ENCODE measurements at regions not wholly inside any gene's neighbourhood (a gene's known extent, or its start where the extent isn't known, plus 50 kb on each side); places are given as distances from the start of the nearest gene placed in this dataset.
"Not testable (repeated sequence)": the region's sequence is repeated elsewhere in the genome, so short reads cannot be mapped to it uniquely, and the experiment has no call there.

DNA sequence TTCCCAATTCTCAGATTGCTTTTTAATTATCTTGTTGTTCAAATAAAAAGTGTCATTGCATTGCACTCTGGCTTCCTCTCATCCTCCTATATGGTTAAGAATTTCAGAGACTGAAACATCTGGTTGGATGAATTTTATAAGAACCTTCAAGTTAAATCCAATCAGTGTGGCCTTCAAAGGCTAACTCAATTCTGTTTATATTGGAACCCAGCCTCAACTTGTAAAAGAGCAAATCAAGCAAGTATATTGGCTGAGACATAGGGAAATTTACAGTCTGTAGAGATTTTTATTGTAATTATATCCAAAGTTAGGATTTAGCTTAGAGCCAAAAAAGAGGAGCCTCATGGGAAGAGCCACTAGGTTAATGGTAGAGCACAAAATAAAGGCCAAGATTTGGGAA, 159.9 kb upstream of the FER start:
- DNase-seq (ENCODE audit: low read depth) = no peak

DNA sequence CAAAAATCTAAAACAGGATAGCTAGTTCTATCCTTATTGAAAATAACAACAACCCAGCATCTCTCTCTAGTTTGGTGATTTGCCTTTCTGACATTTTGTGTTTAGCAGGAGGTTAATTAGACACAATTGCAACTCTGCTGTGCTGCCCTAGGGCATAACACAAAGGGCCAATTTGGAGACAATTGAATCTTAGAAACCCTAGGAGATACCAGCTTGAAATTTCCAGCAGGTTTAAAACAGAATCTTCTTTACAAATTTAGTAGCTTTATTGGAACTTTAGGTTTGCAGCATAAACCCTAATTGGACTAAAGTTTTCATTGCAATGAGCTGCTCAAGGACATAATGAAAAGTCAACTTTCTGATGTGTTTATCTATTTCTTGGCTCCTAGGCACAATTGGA, 166.7 kb upstream of the FER start:
- DNase-seq (ENCODE audit: low read depth) = no peak

DNA sequence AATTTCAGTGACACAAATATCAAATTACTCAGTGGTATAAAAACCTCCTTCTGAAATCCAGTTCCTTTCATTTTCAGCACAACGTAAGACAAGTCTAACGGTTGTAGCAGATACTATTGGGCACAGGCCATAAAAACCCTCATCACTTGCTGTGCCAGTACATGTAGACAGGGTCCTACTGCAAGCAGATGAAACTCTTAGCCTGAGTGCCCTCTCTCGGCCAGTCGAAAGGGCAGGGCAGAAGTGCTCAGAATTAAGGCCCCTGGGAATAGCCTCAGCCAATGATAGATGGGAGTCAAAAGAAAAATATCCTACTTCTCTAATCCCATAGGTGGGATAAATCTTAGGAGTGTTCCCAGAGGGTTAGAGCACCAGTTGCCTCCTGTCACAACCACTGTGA, 168.5 kb upstream of the FER start:
- no peak for DNase-seq (ENCODE audit: low read depth)

- DNase-seq (ENCODE audit: low read depth) = no peak
Measured at GRCh38 chr5:108578791-108579190, 168.9 kb upstream of the FER start.

- DNase-seq (ENCODE audit: low read depth) = no peak
Measured at GRCh38 chr5:108567429-108567828, 180.3 kb upstream of the FER start.

- DNase-seq (ENCODE audit: low read depth) = no peak
Measured at GRCh38 chr5:108564441-108564840, 182.5 kb upstream of the FBXL17 start.

DNA sequence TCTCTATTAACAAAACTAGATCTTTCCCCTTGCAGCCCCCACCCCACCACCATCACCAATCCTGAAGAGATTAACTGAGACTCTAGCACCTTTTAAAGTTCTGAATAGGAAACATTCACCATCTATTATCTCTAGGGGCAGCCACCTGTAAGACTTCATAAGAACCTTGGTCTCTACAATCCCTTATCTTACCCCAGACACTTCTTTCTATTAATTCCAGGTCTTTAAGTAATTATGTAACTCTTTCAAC, 180.2 kb upstream of the FBXL17 start:
- DNase-seq (ENCODE audit: low read depth) = no peak

GRCh38 chr5:108561416-108562204, 179.7 kb upstream of the FBXL17 start:
- no peak for DNase-seq (ENCODE audit: low read depth)

DNA sequence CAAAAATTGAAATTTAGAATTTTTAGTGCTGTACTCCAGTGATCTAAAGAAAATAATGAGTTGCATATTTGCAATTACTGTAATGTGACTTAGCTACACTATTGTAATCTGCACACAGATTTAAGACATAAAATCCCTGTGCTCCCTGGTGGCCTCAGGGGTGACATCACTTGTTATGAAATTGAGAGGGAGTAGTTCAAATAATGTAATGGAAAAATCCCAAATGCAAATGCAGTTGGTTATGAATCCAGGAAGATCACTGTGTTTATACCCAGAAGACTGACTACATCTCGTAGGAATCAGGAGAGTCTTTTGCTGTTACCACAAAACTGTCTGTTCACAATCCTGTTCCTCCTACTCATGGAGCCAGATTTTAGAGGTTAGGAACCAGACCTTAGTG, 178.7 kb upstream of the FBXL17 start:
- DNase-seq (ENCODE audit: low read depth) = no peak

DNA sequence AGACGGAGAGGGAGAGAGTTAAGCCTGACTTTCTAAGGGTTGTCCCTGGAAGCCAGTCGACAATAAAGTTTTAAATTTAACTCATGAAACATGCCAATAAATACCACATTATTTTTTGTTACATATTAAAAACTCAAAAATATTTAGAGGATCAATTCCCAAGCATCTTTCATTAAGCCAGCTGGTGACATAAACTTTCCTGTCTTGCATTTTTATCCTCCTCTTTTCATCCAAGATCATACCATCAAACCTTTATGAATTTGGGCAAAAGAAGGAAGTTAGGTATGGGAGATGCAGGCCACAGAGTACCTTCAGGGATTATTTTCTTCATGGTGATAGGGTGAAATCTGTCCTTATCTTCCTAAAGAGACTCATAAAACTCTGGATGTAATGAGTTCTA, 178.3 kb upstream of the FBXL17 start:
- DNase-seq (ENCODE audit: low read depth) = no peak

GRCh38 chr5:108558840-108559239, 176.9 kb upstream of the FBXL17 start:
- DNase-seq (ENCODE audit: low read depth) = not testable (repeated sequence)

DNA sequence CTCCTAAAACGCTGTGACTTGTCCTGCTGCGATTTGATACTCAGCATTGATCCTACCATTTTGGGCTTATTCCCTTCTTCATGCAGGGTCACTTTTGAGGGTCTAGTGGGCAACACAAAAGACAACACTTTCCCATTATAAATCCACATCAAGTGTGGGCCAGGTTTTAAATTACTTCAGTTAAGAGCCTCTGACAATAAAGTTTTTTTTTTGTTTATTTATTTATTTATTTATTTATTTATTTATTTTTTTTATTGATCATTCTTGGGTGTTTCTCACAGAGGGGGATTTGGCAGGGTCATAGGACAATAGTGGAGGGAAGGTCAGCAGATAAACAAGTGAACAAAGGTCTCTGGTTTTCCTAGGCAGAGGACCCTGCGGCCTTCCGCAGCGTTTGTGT, 176.2 kb upstream of the FBXL17 start:
- DNase-seq (ENCODE audit: low read depth) = not testable (repeated sequence)

- DNase-seq (ENCODE audit: low read depth) = no peak
Measured at GRCh38 chr5:108557686-108558085, 175.8 kb upstream of the FBXL17 start.

- DNase-seq (ENCODE audit: low read depth) = no peak
Measured at GRCh38 chr5:108556441-108557145, 174.7 kb upstream of the FBXL17 start.

GRCh38 chr5:108548684-108549596, 167.0 kb upstream of the FBXL17 start:
- no peak for DNase-seq (ENCODE audit: low read depth)

DNA sequence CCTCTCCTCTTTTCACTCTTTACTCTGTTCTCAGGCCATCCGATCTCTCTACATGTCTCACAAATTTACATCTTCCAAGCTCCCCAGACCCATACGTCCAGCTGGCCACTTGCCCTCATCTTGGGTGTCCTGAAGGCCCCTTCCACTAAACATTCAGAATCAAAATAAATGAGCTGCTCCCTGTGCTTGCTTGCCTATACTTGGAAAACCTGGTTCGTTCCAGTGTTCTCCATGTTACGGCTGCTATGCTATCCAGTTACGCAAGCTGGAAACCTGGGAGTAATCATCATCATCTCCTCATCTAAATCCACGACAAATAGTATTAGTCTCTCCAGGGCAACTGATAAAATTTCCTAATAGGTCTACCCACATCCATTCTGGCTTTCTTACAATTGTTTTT, 165.0 kb upstream of the FBXL17 start:
- no peak for DNase-seq (ENCODE audit: low read depth)

DNA sequence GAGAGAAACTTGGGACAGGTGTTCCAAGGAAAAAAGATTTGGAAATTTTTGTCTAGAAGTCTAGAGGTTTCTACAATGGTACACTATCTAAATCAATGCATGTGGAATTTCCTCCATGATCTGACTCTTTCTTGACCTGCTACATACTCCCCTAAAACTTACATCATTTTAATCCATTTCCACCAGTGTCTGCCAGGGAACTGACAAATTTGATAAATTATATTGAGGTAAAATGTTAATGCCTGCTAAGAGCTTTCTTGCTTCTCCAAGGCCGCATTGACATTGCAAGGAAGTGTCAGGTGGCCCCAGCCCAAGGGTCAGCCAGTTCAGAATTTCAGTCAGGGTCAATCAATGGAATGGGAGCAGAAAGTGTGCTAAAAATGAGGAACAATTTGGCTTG, 163.4 kb upstream of the FBXL17 start:
- no peak for DNase-seq (ENCODE audit: low read depth)

DNA sequence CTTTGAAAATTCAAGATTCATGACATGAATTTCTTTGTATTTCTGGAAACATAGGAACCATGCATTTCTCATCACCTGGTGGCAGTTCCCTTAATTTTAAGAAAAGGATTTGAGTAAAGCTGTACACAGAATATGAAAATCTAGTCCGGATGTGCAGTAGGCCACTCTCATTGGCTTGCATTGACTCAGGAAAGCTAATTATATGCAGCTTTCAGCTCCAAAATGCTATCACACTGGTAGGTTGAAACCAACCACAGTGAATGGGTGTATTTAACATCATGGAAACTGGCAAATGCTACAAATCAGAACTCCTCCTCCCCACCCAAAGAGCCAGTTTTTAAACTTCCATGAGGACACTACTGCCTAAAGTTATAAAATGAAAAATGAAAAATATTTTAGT, 161.6 kb upstream of the FBXL17 start:
- no peak for DNase-seq (ENCODE audit: low read depth)

DNA sequence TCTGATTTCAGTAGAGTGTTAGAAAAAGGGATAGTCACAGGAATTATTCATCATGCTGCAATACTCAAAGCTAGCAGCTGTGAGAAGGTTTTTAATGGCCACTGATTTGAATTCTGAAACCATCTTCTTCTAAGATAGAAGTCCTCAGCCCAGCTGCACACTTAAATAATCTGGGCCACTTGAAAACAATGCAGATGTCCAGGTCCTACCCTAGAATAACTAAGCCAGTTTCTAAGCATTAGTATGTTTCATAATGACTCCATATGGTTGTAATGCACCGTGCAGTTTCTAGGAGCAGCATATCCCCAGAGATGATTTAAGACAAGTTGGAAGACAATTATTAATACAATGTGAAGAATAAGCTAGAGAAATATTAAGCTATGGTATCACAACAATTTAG, 159.9 kb upstream of the FBXL17 start:
- no peak for DNase-seq (ENCODE audit: low read depth)

GRCh38 chr5:108536321-108536720, 154.4 kb upstream of the FBXL17 start:
- no peak for DNase-seq (ENCODE audit: low read depth)

DNA sequence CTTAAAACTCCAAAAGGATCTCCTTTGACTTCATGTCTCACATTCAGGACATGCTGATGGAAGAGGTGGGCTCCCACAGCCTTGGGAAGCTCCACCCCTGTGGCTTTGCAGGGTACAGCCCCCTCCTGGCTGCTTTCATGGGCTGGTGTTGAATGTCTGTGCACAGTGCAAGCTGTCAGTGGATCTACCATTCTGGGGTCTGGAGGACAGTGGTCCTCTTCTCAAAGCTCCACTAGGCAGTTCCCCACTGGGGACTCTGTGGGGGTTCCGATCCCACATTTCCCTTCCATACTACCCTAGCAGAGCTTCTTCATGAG, 150.2 kb upstream of the FBXL17 start:
- not testable (repeated sequence) for DNase-seq (ENCODE audit: low read depth)

- no peak for DNase-seq (ENCODE audit: low read depth)
Measured at GRCh38 chr5:108531367-108532128, 149.7 kb upstream of the FBXL17 start.
